ENCODE measurements at regions not wholly inside any gene's neighbourhood (a gene's known extent, or its start where the extent isn't known, plus 50 kb on each side); places are given as distances from the start of the nearest gene placed in this dataset.

GRCh38 chr1:195686764-195687163 lies 921.5 kb downstream of the KCNT2 start:
- no peaks in the 10 kb centered on the region for H3K27me3 ChIP-seq (ENCODE audit: control insufficient read depth in 2 of 2, insufficient read depth in 2 of 2, low read length in 2 of 2)
- no peak overlapping the region for H3K4me3 ChIP-seq (replicated peaks in 1 of 3; ENCODE audit: insufficient read depth in 1 of 3, low read depth in 1 of 3, low read length in 3 of 3)
- H3K9me1 ChIP-seq (replicated peaks; ENCODE audit: control insufficient read depth, extremely low read depth, insufficient read depth, low read length), result no peaks in the 10 kb centered on the region
- H3K9ac ChIP-seq (replicated peaks; ENCODE audit: extremely low read depth, insufficient read depth, low read length), result no peak overlapping the region
- H3K79me2 ChIP-seq (ENCODE audit: control insufficient read depth, insufficient read depth, low read length), result no peaks in the 10 kb centered on the region
- no peaks in the 10 kb centered on the region for H3K4me1 ChIP-seq (ENCODE audit: control insufficient read depth, extremely low read depth, insufficient read depth, low read length)
- no peak for FAIRE-seq
- H3K9me3 ChIP-seq (replicated peaks; ENCODE audit: control insufficient read depth, insufficient read depth, low read length), result peaks cover 2% of the 10 kb centered on the region
- no peaks in the 10 kb centered on the region for H4K20me1 ChIP-seq (replicated peaks; ENCODE audit: control insufficient read depth, extremely low read depth, insufficient read depth, low read length)
- no peak for DNase-seq (ENCODE audit: low read depth, low spot score)
- TF ChIP-seq GATA2 (IDR thresholded peaks at IDR 0.05; ENCODE audit: insufficient read depth, insufficient read length, low read depth, low read length) (no peak), JUN (IDR thresholded peaks at IDR 0.05; ENCODE audit: borderline replicate concordance, insufficient read depth, insufficient read length, low read depth) (no peak), MYC (IDR thresholded peaks at IDR 0.05; ENCODE audit: low read depth, low read length) (no peak), EZH2 (IDR thresholded peaks at IDR 0.05; ENCODE audit: borderline replicate concordance, low read depth, low read length, severe bottlenecking) (no peak), POLR2A (IDR thresholded peaks at IDR 0.05; ENCODE audit: low read depth, low read length) (no peak), POLR2AphosphoS5 (IDR thresholded peaks at IDR 0.05; ENCODE audit: insufficient read depth, low read depth, low read length) (no peak), FOS (IDR thresholded peaks at IDR 0.05; ENCODE audit: borderline replicate concordance, insufficient read depth, low read length) (no peak)
- TF ChIP-seq, protein P1, sequence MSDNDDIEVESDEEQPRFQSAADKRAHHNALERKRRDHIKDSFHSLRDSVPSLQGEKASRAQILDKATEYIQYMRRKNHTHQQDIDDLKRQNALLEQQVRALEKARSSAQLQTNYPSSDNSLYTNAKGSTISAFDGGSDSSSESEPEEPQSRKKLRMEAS (IDR thresholded peaks at IDR 0.05; ENCODE audit: insufficient read depth, insufficient read length), result no peak
- TF ChIP-seq, protein P2, sequence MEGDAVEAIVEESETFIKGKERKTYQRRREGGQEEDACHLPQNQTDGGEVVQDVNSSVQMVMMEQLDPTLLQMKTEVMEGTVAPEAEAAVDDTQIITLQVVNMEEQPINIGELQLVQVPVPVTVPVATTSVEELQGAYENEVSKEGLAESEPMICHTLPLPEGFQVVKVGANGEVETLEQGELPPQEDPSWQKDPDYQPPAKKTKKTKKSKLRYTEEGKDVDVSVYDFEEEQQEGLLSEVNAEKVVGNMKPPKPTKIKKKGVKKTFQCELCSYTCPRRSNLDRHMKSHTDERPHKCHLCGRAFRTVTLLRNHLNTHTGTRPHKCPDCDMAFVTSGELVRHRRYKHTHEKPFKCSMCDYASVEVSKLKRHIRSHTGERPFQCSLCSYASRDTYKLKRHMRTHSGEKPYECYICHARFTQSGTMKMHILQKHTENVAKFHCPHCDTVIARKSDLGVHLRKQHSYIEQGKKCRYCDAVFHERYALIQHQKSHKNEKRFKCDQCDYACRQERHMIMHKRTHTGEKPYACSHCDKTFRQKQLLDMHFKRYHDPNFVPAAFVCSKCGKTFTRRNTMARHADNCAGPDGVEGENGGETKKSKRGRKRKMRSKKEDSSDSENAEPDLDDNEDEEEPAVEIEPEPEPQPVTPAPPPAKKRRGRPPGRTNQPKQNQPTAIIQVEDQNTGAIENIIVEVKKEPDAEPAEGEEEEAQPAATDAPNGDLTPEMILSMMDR (IDR thresholded peaks at IDR 0.05; ENCODE audit: extremely low read depth in 1 of 2, insufficient read depth in 1 of 2, low read depth in 1 of 2, low read length in 2 of 2), result no peak
- intact Hi-C loops (cut with micrococcal nuclease), result no loop called here
- CTCF ChIA-PET, result no interaction called here
- POLR2A ChIA-PET, result no interaction called here
- BruUV-seq (replicated peaks), result no TSS peak
- no peak overlapping the region for H3K27ac ChIP-seq (ENCODE audit: insufficient read depth, low read depth, low read length)
- H2AFZ ChIP-seq (ENCODE audit: low read depth, low read length), result no peak overlapping the region
- no peaks in the 10 kb centered on the region for H3K36me3 ChIP-seq (ENCODE audit: control insufficient read depth in 2 of 2, extremely low read depth in 1 of 2, insufficient read depth in 2 of 2, low read length in 2 of 2)
- dilution Hi-C loops (cut with MboI; ENCODE audit: extremely low pct_ligation_motif_present, low sequenced_read_pairs), result no loop called here
- no peak overlapping the region for H3K4me2 ChIP-seq (ENCODE audit: insufficient read depth, low read length)
